ENCODE measurements at regions not wholly inside any gene's neighbourhood (a gene's known extent, or its start where the extent isn't known, plus 50 kb on each side); places are given as distances from the start of the nearest gene placed in this dataset.

GRCh38 chr15:92561754-92562153 is 93.8 kb downstream of the FAM174B start:
- TF ChIP-seq CTCF (conservative IDR thresholded peaks at IDR 0.05 in 1 of 2, IDR thresholded peaks at IDR 0.05 in 1 of 2; ENCODE audit: low read depth in 1 of 2, low read length in 2 of 2), result no peak
- no peak for TF ChIP-seq EZH2 (IDR thresholded peaks at IDR 0.05; ENCODE audit: low read length, missing control alignments)
